GM10248 (cell line): ENCODE measurements at regions not wholly inside any gene's neighbourhood (a gene's known extent, or its start where the extent isn't known, plus 50 kb on each side); places are given as distances from the start of the nearest gene placed in this dataset.
"Not testable (repeated sequence)": the region's sequence is repeated elsewhere in the genome, so short reads cannot be mapped to it uniquely, and the experiment has no call there.

Source experiments
- CTCF ChIA-PET: fragments of 300-600 bp; sonication (Branson Sonifier 250); formaldehyde crosslinking; extraction: SDS; loops from one replicate; lab custom pipeline; 2021; ENCODE audit warnings: antibody characterized with exemption; lab: Yijun Ruan, JAX
- POLR2A ChIA-PET: fragments of 350-650 bp; sonication (Branson Sonifier 250); formaldehyde crosslinking; extraction: SDS; loops from one replicate; lab custom pipeline; 2020; ENCODE audit warnings: antibody characterized with exemption; lab: Yijun Ruan, JAX
- DNase-seq: peaks from one replicate; pipeline ENCODE4 v3.0.0; 2012; ENCODE audit errors: extremely low spot score
- TF ChIP-seq, protein P1 (sequence below): IDR thresholded peaks from 2 replicates; pipeline ENCODE4 v1.5.1; 2012; ENCODE audit warnings: mild to moderate bottlenecking, low read depth; ENCODE audit errors: extremely low read depth, missing control alignments, control extremely low read depth

DNA sequence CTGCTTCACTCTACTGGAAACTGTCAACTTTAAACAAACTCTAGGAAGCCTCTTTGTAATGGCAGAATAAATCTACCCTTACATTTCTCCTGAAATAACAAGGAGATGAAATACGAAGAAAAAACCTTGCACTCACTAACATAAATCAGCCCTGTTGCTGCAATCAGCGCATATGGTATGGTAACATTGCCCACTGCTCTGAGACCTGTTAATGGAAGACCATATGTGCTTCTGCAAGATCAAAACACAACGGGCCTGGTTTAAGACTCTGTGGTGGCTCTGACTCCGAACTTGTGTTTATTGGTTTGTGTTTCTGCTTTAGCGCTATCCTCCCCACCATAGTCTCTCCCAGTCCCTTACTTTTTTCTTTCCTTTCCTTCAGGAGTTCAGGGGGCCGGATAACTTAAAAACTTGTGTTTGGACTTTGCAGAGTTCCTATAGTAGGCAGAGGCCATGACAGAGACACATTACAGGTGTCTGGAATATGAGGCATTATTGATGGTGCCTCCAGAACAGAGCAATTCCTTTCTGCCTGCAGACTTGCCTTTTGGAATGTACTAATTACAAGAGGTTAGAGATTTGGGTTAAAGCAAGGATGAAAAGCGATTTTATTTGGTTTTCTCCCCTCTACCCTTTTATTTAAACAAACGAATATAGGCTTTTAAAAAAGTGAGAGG, 110.8 kb downstream of the PSAT1 start:
- TF ChIP-seq, protein P1, sequence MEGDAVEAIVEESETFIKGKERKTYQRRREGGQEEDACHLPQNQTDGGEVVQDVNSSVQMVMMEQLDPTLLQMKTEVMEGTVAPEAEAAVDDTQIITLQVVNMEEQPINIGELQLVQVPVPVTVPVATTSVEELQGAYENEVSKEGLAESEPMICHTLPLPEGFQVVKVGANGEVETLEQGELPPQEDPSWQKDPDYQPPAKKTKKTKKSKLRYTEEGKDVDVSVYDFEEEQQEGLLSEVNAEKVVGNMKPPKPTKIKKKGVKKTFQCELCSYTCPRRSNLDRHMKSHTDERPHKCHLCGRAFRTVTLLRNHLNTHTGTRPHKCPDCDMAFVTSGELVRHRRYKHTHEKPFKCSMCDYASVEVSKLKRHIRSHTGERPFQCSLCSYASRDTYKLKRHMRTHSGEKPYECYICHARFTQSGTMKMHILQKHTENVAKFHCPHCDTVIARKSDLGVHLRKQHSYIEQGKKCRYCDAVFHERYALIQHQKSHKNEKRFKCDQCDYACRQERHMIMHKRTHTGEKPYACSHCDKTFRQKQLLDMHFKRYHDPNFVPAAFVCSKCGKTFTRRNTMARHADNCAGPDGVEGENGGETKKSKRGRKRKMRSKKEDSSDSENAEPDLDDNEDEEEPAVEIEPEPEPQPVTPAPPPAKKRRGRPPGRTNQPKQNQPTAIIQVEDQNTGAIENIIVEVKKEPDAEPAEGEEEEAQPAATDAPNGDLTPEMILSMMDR = no peak
- CTCF ChIA-PET = no interaction called here
- DNase-seq = no peak
- POLR2A ChIA-PET = no interaction called here

DNA sequence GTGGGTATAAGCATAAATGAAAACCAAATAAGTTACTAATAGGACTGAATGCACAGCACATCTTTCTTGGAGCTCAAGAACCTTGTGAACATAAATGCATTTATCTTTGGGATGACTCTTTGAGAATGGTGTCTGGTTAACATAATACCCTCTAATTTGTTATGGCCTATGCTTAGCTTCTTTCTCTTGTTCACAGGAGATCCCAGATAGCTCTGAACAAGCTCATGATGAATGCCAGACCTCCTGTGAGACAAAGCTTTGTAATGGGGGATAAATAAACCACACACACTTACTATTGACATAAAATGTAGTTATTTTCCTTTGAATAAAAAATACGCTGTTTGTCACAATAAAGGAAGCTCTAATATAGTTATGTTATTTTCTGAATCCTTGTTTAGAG, 111.5 kb downstream of the PSAT1 start:
- POLR2A ChIA-PET = no interaction called here
- TF ChIP-seq, protein P1 = no peak
- CTCF ChIA-PET = interaction anchor here (0.8 kb wide), 1 partner anchor 10 kb away, joined by 3 read pairs; no protein-coding TSS in a partner anchor
- DNase-seq = no peak

DNA sequence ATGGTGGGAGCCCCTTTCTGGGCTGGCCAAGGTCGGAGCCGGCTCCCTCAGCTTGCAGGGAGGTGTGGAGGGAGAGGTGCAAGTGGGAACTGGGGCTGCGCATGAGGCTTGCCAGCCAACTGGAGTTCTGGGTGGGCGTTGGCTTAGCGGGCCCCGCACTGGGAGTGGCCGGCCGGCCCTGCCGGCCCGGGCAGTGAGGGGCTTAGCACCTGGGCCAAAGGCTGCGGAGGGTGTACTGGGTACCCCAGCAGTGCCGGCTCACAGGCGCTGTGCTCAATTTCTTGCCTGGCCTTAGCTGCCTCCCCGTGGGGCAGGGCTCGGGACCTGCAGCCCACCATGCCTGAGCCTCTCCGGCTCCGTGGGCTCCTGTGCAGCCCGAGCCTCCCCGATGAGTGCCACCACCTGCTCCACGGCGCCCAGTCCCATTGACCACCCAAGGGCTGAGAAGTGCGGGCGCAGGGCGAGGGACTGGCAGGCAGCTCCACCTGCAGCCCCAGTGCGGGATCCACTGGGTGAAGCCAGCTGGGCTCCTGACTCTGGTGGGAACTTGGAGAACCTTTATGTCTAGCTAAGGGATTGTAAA, 113.1 kb downstream of the PSAT1 start:
- POLR2A ChIA-PET, DNase-seq: not testable (repeated sequence)
- CTCF ChIA-PET = interaction anchor here (1.2 kb wide), 1 partner anchor 30 kb away, joined by 3 read pairs; no protein-coding TSS in a partner anchor

DNA sequence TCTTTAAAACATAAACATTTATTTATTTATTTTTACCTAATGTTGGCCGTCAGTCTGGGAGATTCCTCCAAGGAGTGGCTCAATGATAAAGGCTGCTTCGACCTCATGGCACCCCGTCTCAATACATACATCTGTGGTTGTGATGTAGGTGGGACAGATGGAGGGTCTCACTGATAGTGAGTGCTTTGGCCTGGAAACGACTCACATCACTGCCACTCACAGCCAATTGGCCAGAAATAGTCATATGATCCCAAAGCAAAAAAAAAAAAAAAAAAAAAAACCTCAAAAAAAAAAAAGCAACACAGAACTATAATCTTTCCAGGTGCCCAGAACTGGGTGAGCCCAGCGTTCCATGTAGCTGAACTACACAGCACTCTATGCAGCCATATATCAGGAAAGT, 125.4 kb downstream of the PSAT1 start:
- TF ChIP-seq, protein P1 = no peak
- DNase-seq = no peak
- POLR2A ChIA-PET = no interaction called here
- CTCF ChIA-PET = no interaction called here

DNA sequence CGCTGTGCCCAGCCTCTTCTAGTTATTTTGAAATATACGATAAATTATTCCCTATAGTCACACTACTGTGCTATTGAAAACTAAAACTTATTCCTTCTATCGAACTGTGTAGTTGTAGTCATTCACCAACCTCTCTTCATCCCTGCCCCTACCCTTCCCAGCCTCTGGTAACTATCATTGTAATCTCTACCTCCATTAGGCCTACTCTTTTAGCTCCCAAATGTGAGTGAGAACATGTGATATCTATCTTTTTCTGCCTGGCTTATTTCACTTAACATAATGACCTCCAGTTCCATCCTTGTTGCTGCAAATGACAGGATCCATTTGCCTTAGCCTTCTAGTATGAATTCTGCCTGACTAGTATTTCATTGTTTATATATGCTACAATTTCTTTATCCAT, 127.4 kb downstream of the PSAT1 start:
- TF ChIP-seq, protein P1 = no peak
- no peak for DNase-seq
- POLR2A ChIA-PET = no interaction called here
- CTCF ChIA-PET = no interaction called here

DNA sequence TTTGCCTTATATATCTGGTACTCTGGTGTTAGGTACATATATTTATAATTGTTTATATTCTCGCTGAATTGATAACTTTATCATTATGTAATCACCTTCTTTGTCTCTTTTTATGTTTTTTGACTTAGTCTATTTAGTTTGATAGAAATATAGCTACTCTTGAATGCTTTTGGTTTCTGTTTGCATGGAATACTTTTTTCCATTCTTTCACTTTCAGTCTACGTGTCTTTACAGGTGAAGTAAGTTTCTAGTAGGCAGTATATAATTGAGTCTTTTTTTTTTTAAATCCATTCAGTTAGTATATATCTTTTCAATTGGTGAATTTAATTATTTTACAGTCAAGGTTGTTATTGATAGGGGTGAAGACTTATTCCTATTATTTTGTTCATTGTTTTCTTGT, 131.7 kb downstream of the PSAT1 start:
- ChIA-PET POLR2A (no interaction called here), CTCF (interaction anchor here (0.9 kb wide), 1 partner anchor 13 kb away, joined by 3 read pairs; no protein-coding TSS in a partner anchor)
- TF ChIP-seq, protein P1 = no peak
- no peak for DNase-seq

DNA sequence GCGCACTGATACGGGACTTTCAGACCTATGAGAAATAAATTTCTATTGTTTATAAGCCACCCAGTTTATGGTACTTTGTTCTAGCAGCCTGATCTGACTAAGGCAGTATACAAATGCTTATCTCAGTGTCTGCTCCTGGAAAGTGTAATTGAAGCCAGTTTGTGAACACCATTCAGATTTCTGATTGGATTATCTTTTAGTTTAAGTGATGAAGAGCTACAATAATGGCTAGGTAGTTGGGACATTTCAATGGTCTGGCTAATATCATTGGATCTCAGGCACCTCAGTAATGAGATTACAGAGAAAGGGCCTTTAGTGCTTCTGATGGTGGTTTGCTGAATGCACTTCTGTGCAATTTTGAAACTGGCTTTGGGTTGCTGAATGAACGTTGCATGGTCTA, 133.5 kb downstream of the PSAT1 start:
- no peak for DNase-seq
- TF ChIP-seq, protein P1 = no peak
- ChIA-PET CTCF (interaction anchor here (1.5 kb wide), 1 partner anchor 9 kb away, joined by 9 read pairs; no protein-coding TSS in a partner anchor), POLR2A (no interaction called here)

DNA sequence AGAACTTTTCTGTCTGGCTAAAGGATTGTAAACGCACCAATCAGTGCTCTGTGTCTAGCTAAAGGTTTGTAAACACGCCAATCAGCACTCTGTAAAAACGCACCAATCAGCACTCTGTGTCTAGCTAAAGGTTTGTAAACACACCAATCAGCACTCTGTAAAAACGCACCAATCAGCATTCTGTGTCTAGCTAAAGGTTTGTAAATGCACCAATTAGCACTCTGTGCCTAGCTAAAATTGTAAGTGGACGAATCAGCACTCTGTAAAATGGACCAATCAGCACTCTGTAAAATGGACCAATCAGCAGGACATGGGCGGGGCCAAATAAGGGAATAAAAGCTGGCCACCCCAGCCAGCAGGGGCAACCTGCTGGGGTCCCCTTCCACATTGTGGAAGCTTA, 134.1 kb downstream of the PSAT1 start:
- DNase-seq, POLR2A ChIA-PET: not testable (repeated sequence)
- CTCF ChIA-PET = interaction anchor here (1.5 kb wide), 1 partner anchor 9 kb away, joined by 9 read pairs; no protein-coding TSS in a partner anchor
